OCI-LY3 (cell line): ENCODE measurements at regions not wholly inside any gene's neighbourhood (a gene's known extent, or its start where the extent isn't known, plus 50 kb on each side); places are given as distances from the start of the nearest gene placed in this dataset.

Source experiments
- EZH2phosphoT487 ChIP-seq: fragments of 200-600 bp; shearing (Covaris generic); IDR thresholded peaks from 2 replicates; pipeline ENCODE4 v1.6.1; 2018; ENCODE audit warnings: antibody characterized with exemption, mixed run types, low read depth
- TF ChIP-seq, protein P1 (sequence below): fragments of 200-600, 300-600 bp; sonication (generic); IDR thresholded peaks from 2 replicates; pipeline ENCODE4 v1.5.1; 2014; ENCODE audit warnings: antibody characterized with exemption, low read length, low read depth

DNA sequence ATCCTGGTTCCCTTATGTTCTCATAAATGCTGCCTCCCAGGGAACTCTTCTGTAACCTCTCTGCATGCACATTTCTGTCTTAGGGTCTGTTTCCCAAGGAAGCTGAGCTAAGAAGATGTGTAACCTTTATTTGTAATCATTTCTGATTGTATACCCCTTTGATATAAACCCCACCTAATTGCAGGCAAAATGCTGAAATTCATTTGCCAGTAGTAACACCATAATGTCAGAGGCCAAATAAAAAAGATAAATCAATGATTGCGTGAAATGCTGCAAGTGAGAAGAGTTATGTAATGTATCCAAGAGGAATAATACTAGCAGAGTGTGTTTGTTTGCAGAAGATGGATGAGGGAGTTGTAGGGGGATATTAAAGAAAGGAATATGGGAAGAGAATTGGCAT lies 822.6 kb upstream of the GRAMD2B start:
- TF ChIP-seq, protein P1, sequence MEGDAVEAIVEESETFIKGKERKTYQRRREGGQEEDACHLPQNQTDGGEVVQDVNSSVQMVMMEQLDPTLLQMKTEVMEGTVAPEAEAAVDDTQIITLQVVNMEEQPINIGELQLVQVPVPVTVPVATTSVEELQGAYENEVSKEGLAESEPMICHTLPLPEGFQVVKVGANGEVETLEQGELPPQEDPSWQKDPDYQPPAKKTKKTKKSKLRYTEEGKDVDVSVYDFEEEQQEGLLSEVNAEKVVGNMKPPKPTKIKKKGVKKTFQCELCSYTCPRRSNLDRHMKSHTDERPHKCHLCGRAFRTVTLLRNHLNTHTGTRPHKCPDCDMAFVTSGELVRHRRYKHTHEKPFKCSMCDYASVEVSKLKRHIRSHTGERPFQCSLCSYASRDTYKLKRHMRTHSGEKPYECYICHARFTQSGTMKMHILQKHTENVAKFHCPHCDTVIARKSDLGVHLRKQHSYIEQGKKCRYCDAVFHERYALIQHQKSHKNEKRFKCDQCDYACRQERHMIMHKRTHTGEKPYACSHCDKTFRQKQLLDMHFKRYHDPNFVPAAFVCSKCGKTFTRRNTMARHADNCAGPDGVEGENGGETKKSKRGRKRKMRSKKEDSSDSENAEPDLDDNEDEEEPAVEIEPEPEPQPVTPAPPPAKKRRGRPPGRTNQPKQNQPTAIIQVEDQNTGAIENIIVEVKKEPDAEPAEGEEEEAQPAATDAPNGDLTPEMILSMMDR, result no peak
- no peak for TF ChIP-seq EZH2phosphoT487
